ENCODE measurements at regions not wholly inside any gene's neighbourhood (a gene's known extent, or its start where the extent isn't known, plus 50 kb on each side); places are given as distances from the start of the nearest gene placed in this dataset.

GRCh38 chr6:80403365-80403764 is 296.9 kb downstream of the BCKDHB start:
- FAIRE-seq: no peak
- DNase-seq (ENCODE audit: insufficient read length, low spot score): no peak

- FAIRE-seq (no peak), DNase-seq (ENCODE audit: insufficient read length, low spot score) (no peak)
These were observed 295.8 kb downstream of the BCKDHB start for GRCh38 chr6:80402266-80402665.
